ENCODE measurements at regions not wholly inside any gene's neighbourhood (a gene's known extent, or its start where the extent isn't known, plus 50 kb on each side); places are given as distances from the start of the nearest gene placed in this dataset.

- no peak for TF ChIP-seq SPI1 (IDR thresholded peaks at IDR 0.05; ENCODE audit: low read depth, low read length)
- TF ChIP-seq POLR2AphosphoS5 (IDR thresholded peaks at IDR 0.05; ENCODE audit: low read depth, low read length): no peak
Measured at GRCh38 chr18:56489893-56490292, 148.5 kb downstream of the TXNL1 start.

All from GM12891 (cell line).